AG04449 (cell line): ENCODE measurements at regions not wholly inside any gene's neighbourhood (a gene's known extent, or its start where the extent isn't known, plus 50 kb on each side); places are given as distances from the start of the nearest gene placed in this dataset.
"Not testable (repeated sequence)": the region's sequence is repeated elsewhere in the genome, so short reads cannot be mapped to it uniquely, and the experiment has no call there.

ENCODE experiments used
- CTCF ChIA-PET: fragments of 350-600 bp; formaldehyde crosslinking; extraction: SDS; loops from one replicate; lab custom pipeline; 2021; ENCODE audit warnings: antibody characterized with exemption; lab: Yijun Ruan, JAX
- POLR2A ChIA-PET: fragments of 400-600, 350-600 bp; formaldehyde crosslinking; extraction: SDS; loops from one replicate; lab custom pipeline; 2020; ENCODE audit warnings: antibody characterized with exemption, inconsistent platforms; lab: Yijun Ruan, JAX
- DNase-seq: peaks from one replicate; pipeline ENCODE4 v3.0.0-alpha.2; 2010; ENCODE audit warnings: low read depth, low spot score
- H3K4me3 ChIP-seq: 2 replicates; pipeline ENCODE4 v1.5.1; 2011; ENCODE audit warnings: low read depth, mild to moderate bottlenecking, control low read depth, low read length
- TF ChIP-seq, protein P1 (sequence below): IDR thresholded peaks from one replicate; pipeline ENCODE4 v1.5.1; 2011; ENCODE audit warnings: mild to moderate bottlenecking, moderate library complexity, low read length, control low read depth, inconsistent platforms; ENCODE audit not compliant: insufficient read depth; ENCODE audit errors: missing control alignments

DNA sequence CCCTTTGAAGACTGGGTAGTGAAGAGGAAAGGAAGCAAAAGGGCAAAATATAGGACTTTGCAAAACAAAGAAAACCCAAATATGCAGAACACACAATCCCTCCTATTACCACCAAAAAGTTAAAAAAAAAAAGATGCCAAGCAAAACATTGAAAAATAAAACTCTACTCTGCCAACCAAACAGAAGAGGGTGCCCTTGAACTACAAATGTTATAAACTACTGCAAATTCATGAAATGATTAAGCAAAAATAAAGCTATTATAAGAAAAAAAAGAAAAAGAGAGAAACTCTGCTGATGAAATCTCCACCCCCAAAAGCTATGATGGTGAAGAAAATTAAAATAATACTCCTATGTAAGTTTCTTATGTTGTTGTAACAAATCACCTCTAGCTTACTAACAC, 168.5 kb upstream of the STK26 start:
- DNase-seq = no peak
- CTCF ChIA-PET = interaction anchor here (1.0 to 3.1 kb wide), 4 partner anchors 9 to 365 kb away, joined by 3 to 16 read pairs (median 10); partner anchors contain the start of gene RAP2C
- no peak overlapping the region for H3K4me3 ChIP-seq
- POLR2A ChIA-PET = no interaction called here
- TF ChIP-seq, protein P1, sequence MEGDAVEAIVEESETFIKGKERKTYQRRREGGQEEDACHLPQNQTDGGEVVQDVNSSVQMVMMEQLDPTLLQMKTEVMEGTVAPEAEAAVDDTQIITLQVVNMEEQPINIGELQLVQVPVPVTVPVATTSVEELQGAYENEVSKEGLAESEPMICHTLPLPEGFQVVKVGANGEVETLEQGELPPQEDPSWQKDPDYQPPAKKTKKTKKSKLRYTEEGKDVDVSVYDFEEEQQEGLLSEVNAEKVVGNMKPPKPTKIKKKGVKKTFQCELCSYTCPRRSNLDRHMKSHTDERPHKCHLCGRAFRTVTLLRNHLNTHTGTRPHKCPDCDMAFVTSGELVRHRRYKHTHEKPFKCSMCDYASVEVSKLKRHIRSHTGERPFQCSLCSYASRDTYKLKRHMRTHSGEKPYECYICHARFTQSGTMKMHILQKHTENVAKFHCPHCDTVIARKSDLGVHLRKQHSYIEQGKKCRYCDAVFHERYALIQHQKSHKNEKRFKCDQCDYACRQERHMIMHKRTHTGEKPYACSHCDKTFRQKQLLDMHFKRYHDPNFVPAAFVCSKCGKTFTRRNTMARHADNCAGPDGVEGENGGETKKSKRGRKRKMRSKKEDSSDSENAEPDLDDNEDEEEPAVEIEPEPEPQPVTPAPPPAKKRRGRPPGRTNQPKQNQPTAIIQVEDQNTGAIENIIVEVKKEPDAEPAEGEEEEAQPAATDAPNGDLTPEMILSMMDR = no peak

DNA sequence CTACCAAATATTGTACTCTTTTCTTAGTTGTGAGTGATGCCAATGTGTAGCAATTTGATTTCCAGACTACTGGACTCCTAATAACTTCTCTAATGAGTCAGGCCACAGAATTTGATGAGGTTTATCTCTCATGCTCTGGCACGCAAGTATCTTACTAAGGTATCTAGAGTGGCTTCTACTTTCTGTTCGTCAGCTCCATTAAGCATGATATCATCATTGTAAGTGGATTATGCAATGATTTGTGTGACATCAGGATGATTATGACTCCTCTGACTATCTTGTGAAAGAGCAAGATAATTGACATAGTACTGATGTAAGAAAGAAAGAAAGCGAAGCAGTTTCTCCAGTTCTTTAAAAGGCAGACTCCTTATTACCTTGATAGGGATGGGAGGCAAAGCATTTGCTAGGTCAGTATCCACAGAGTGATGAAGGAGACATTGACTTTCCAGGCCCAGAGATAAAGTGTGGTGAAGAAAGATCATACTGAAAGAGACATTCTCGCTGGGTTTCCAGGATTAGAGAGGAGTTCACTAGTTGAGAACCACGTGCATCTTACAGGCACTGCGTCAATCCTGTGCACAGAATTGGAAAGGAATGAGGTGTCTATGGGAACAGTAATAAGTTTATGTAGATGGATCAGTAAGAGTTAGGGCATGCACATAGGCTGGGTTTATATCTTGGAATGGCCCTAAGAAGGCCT, 161.9 kb upstream of the STK26 start:
- TF ChIP-seq, protein P1 = no peak
- no peak for DNase-seq
- H3K4me3 ChIP-seq = no peak overlapping the region
- CTCF ChIA-PET = interaction anchor here (0.6 kb wide), 1 partner anchor 208 kb away, joined by 3 read pairs; no protein-coding TSS in a partner anchor
- POLR2A ChIA-PET = no interaction called here

DNA sequence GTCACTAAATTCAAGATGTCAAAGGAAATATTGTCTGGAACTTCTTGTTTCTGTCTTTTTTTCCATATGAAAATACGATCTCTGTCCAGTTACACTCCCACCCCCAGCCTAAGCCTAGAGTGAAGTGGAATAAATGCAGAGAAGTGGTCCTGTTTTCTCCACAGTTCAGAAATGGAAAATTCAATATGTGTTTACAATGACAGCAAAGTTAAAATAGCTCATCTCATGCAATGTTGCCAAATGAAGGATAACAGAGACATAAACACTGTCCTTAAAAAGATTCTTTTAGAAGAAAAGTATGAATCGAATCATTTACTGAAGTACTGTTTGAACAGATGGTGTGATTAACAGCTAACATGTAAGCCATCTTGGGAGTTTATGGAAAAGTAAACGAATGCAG, 160.8 kb upstream of the STK26 start:
- ChIA-PET CTCF (no interaction called here), POLR2A (no interaction called here)
- TF ChIP-seq, protein P1 = no peak
- no peak overlapping the region for H3K4me3 ChIP-seq
- no peak for DNase-seq

DNA sequence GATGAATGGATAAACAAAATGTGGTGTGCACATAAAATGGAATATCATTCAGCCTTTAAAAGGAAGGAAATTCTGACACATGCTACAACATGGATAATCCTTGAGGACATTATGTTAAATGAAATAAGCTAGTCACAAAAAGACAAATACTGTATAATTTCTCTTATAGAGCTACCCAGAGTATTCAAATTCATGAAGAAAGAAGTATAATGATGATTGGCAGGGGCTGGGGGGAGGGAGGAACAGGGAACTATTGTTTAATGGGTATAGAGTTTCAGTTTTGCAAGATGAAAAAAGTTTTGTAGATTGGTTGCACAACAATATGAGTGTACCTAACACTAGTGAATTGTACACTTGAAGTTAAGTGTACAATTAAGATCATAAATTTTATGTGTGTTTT, 153.9 kb upstream of the STK26 start:
- no peak overlapping the region for H3K4me3 ChIP-seq
- ChIA-PET POLR2A (no interaction called here), CTCF (interaction anchor here (1.1 kb wide), 1 partner anchor 27 kb away, joined by 3 read pairs; no protein-coding TSS in a partner anchor)
- no peak for DNase-seq
- TF ChIP-seq, protein P1 = no peak

DNA sequence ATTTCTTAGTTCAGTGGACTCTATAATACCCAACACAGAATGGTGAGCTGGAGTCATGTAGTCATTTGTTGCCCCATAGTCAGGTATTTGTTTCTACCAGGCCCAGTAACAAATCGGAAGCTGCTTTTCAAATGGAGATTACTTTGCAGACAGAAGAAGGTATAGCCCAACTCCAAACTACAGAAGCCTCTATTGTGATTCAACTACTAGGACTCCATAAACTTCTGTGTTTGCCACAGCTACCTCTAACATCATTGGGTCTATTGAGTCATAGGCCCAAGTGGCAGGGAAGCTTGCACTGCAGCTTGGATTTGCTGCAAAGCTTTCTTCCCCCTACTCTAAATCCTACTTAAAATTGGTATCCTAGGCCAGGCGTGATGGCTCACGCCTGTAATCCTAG, 148.8 kb upstream of the STK26 start:
- TF ChIP-seq, protein P1 = no peak
- POLR2A ChIA-PET = no interaction called here
- no peak overlapping the region for H3K4me3 ChIP-seq
- no peak for DNase-seq
- CTCF ChIA-PET = no interaction called here

DNA sequence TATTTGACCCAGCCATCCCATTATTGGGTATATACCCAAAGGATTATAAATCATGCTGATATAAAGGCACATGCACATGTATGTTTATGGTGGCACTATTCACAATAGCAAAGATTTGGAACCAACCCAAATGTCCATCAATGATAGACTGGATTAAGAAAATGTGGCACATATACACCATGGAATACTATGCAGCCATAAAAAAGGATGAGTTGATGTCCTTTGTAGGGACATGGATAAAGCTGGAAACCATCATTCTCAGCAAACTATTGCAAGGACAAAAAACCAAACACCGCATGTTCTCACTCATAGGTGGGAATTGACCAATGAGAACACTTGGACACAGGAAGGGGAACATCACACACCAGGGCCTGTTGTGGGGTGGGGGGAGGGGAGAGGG, 147.3 kb upstream of the STK26 start:
- CTCF ChIA-PET, H3K4me3 ChIP-seq, DNase-seq, POLR2A ChIA-PET: not testable (repeated sequence)

DNA sequence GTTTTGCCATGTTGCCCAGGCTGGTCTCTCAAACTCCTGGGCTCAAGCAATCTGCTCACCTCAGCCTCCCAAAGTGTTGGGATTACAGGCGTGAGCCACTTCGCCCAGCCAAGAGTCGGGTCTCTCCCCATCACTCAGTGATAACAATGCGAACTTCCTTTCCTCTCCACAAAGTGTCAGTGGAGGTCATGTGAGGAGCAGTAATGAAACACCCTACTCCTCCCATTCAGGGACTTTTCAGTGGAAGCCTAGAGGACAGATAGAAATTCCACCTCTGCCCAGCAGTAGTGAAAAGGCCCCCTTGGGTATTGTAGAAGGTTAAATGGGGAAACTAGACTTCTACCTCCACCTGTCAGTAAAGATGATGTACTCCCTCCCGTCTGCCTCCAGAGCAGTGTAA, 141.9 kb upstream of the STK26 start:
- POLR2A ChIA-PET = no interaction called here
- H3K4me3 ChIP-seq = no peak overlapping the region
- DNase-seq = no peak
- TF ChIP-seq, protein P1 = no peak
- CTCF ChIA-PET = no interaction called here

DNA sequence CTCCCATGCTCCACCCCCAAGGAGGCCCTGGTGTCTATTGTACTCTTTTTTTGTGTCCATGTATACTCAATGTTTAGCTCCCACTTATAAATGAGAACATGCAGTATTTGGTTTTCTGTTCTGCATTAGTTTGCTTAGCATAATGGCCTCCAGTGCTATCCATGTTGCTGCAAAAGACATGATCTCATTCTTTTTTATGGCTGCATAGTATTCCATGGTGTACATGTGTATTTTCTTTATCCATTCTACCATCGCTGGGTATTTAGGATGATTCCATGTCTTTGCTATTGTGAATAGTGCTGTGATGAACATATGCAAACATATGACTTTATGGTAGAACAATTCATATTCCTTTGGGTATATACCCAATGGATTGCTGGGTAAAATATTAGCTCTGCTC, 138.1 kb upstream of the STK26 start:
- DNase-seq, POLR2A ChIA-PET, CTCF ChIA-PET, H3K4me3 ChIP-seq: not testable (repeated sequence)

DNA sequence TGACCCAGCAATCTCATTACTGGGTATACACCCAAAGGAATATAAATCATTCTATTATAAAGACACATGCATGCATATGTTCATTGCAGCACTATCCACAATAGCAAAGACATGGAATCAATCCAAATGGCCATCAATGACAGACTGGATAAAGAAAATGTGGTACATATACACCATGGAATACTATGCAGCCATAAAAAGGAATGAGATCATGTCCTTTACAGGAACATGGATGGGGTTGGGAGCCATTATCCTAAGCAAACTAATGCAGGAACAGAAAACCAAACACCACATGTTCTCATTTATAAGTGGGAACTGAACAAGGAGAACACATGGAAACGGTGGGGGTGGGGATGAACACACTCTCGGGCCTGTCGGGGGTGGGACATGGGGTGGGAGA, 129.2 kb upstream of the STK26 start:
- CTCF ChIA-PET = not testable (repeated sequence)

More for the DNA sequence above, 129.2 kb upstream of the STK26 start:
- POLR2A ChIA-PET, DNase-seq, H3K4me3 ChIP-seq: not testable (repeated sequence)
